H1 (cell line): ENCODE measurements at regions not wholly inside any gene's neighbourhood (a gene's known extent, or its start where the extent isn't known, plus 50 kb on each side); places are given as distances from the start of the nearest gene placed in this dataset.

Experiments
- JUND ChIP-seq: IDR thresholded peaks from 2 replicates; pipeline ENCODE4 v1.6.1; 2011; ENCODE audit warnings: mild to moderate bottlenecking, improper control_type of control experiment, low read length
- MAFK ChIP-seq: IDR thresholded peaks from 2 replicates; pipeline ENCODE4 v1.6.1; 2012; ENCODE audit warnings: low read depth, mild to moderate bottlenecking, improper control_type of control experiment, low read length
- SIN3A ChIP-seq, 2 experiments: IDR thresholded peaks in 1 of 2; conservative IDR thresholded peaks in 1 of 2; 2 replicates each; pipeline ENCODE4 v1.6.1; 2011 to 2012; ENCODE audit warnings: low read length in 2 of 2, improper control_type of control experiment in 1 of 2, low read depth in 1 of 2, mild to moderate bottlenecking in 1 of 2
- SP1 ChIP-seq: IDR thresholded peaks from 2 replicates; pipeline ENCODE4 v1.6.1; 2011; ENCODE audit warnings: low read depth, low read length
- TCF12 ChIP-seq: IDR thresholded peaks from 2 replicates; pipeline ENCODE4 v1.6.1; 2011; ENCODE audit warnings: low read depth, mild to moderate bottlenecking, low read length
- TF ChIP-seq, protein P1 (sequence below): fragments of 300-600 bp; sonication (generic); IDR thresholded peaks from 2 replicates; pipeline ENCODE4 v1.7.1; 2012; ENCODE audit warnings: low read length, moderate library complexity, mild to moderate bottlenecking, inconsistent platforms; ENCODE audit not compliant: insufficient replicate concordance
- TF ChIP-seq, protein P2 (sequence below), 3 experiments: IDR thresholded peaks; 1 replicate in 2 of 3; 2 replicates in 1 of 3; pipeline versions ENCODE4 v1.5.1 to v1.6.1; 2011; ENCODE audit warnings: low read length in 3 of 3, mild to moderate bottlenecking in 3 of 3, inconsistent platforms in 2 of 3, low read depth in 1 of 3, moderate library complexity in 1 of 3; ENCODE audit not compliant: insufficient read depth in 1 of 3; ENCODE audit errors: control extremely low read depth in 1 of 3
- TF ChIP-seq, protein P3 (sequence below): IDR thresholded peaks from 2 replicates; pipeline ENCODE4 v1.6.1; 2012; ENCODE audit warnings: low read length, inconsistent platforms

DNA sequence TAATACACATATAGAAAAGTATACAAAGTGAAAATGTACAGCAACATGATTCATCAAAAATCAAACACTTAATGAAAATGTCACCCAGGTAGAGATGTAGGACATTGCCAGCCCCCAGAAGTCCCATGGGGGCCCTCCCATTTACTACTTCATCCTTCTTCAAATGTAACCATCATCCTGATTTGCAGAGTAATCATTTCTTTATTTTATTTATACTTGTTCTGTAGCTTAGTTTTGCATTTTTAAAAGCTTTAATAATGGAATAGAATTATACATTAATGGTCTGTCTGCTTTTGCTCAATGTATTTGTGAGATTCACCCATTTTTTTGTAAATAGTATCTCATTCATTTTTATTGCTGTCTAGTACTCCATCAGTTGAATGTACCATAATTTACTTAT is 96.8 kb upstream of the CD55 start (continued):
- TF ChIP-seq, protein P1, sequence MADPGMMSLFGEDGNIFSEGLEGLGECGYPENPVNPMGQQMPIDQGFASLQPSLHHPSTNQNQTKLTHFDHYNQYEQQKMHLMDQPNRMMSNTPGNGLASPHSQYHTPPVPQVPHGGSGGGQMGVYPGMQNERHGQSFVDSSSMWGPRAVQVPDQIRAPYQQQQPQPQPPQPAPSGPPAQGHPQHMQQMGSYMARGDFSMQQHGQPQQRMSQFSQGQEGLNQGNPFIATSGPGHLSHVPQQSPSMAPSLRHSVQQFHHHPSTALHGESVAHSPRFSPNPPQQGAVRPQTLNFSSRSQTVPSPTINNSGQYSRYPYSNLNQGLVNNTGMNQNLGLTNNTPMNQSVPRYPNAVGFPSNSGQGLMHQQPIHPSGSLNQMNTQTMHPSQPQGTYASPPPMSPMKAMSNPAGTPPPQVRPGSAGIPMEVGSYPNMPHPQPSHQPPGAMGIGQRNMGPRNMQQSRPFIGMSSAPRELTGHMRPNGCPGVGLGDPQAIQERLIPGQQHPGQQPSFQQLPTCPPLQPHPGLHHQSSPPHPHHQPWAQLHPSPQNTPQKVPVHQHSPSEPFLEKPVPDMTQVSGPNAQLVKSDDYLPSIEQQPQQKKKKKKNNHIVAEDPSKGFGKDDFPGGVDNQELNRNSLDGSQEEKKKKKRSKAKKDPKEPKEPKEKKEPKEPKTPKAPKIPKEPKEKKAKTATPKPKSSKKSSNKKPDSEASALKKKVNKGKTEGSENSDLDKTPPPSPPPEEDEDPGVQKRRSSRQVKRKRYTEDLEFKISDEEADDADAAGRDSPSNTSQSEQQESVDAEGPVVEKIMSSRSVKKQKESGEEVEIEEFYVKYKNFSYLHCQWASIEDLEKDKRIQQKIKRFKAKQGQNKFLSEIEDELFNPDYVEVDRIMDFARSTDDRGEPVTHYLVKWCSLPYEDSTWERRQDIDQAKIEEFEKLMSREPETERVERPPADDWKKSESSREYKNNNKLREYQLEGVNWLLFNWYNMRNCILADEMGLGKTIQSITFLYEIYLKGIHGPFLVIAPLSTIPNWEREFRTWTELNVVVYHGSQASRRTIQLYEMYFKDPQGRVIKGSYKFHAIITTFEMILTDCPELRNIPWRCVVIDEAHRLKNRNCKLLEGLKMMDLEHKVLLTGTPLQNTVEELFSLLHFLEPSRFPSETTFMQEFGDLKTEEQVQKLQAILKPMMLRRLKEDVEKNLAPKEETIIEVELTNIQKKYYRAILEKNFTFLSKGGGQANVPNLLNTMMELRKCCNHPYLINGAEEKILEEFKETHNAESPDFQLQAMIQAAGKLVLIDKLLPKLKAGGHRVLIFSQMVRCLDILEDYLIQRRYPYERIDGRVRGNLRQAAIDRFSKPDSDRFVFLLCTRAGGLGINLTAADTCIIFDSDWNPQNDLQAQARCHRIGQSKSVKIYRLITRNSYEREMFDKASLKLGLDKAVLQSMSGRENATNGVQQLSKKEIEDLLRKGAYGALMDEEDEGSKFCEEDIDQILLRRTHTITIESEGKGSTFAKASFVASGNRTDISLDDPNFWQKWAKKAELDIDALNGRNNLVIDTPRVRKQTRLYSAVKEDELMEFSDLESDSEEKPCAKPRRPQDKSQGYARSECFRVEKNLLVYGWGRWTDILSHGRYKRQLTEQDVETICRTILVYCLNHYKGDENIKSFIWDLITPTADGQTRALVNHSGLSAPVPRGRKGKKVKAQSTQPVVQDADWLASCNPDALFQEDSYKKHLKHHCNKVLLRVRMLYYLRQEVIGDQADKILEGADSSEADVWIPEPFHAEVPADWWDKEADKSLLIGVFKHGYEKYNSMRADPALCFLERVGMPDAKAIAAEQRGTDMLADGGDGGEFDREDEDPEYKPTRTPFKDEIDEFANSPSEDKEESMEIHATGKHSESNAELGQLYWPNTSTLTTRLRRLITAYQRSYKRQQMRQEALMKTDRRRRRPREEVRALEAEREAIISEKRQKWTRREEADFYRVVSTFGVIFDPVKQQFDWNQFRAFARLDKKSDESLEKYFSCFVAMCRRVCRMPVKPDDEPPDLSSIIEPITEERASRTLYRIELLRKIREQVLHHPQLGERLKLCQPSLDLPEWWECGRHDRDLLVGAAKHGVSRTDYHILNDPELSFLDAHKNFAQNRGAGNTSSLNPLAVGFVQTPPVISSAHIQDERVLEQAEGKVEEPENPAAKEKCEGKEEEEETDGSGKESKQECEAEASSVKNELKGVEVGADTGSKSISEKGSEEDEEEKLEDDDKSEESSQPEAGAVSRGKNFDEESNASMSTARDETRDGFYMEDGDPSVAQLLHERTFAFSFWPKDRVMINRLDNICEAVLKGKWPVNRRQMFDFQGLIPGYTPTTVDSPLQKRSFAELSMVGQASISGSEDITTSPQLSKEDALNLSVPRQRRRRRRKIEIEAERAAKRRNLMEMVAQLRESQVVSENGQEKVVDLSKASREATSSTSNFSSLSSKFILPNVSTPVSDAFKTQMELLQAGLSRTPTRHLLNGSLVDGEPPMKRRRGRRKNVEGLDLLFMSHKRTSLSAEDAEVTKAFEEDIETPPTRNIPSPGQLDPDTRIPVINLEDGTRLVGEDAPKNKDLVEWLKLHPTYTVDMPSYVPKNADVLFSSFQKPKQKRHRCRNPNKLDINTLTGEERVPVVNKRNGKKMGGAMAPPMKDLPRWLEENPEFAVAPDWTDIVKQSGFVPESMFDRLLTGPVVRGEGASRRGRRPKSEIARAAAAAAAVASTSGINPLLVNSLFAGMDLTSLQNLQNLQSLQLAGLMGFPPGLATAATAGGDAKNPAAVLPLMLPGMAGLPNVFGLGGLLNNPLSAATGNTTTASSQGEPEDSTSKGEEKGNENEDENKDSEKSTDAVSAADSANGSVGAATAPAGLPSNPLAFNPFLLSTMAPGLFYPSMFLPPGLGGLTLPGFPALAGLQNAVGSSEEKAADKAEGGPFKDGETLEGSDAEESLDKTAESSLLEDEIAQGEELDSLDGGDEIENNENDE: no peak
- no peak for TF ChIP-seq JUND
- TF ChIP-seq MAFK: no peak
- TF ChIP-seq, protein P2, sequence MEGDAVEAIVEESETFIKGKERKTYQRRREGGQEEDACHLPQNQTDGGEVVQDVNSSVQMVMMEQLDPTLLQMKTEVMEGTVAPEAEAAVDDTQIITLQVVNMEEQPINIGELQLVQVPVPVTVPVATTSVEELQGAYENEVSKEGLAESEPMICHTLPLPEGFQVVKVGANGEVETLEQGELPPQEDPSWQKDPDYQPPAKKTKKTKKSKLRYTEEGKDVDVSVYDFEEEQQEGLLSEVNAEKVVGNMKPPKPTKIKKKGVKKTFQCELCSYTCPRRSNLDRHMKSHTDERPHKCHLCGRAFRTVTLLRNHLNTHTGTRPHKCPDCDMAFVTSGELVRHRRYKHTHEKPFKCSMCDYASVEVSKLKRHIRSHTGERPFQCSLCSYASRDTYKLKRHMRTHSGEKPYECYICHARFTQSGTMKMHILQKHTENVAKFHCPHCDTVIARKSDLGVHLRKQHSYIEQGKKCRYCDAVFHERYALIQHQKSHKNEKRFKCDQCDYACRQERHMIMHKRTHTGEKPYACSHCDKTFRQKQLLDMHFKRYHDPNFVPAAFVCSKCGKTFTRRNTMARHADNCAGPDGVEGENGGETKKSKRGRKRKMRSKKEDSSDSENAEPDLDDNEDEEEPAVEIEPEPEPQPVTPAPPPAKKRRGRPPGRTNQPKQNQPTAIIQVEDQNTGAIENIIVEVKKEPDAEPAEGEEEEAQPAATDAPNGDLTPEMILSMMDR (IDR thresholded peaks at IDR 0.05; ENCODE audit: control extremely low read depth in 1 of 3, insufficient read depth in 1 of 3, low read depth in 1 of 3, low read length in 3 of 3): no peak
- TF ChIP-seq SIN3A (conservative IDR thresholded peaks at IDR 0.05 in 1 of 2, IDR thresholded peaks at IDR 0.05 in 1 of 2; ENCODE audit: low read depth in 1 of 2, low read length in 2 of 2): no peak
- TF ChIP-seq, protein P3, sequence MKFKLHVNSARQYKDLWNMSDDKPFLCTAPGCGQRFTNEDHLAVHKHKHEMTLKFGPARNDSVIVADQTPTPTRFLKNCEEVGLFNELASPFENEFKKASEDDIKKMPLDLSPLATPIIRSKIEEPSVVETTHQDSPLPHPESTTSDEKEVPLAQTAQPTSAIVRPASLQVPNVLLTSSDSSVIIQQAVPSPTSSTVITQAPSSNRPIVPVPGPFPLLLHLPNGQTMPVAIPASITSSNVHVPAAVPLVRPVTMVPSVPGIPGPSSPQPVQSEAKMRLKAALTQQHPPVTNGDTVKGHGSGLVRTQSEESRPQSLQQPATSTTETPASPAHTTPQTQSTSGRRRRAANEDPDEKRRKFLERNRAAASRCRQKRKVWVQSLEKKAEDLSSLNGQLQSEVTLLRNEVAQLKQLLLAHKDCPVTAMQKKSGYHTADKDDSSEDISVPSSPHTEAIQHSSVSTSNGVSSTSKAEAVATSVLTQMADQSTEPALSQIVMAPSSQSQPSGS: no peak
- no peak for TF ChIP-seq SP1
- no peak for TF ChIP-seq TCF12
